HEK293 (cell line): ENCODE measurements at regions not wholly inside any gene's neighbourhood (a gene's known extent, or its start where the extent isn't known, plus 50 kb on each side); places are given as distances from the start of the nearest gene placed in this dataset.

Source experiments
- CTCF ChIA-PET: fragments of 350-600 bp; formaldehyde crosslinking; extraction: SDS; loops from one replicate; lab custom pipeline; 2021; ENCODE audit warnings: antibody characterized with exemption; lab: Yijun Ruan, JAX
- POLR2A ChIA-PET: fragments of 300-600 bp; formaldehyde crosslinking; extraction: SDS; loops from one replicate; lab custom pipeline; 2020; ENCODE audit warnings: antibody characterized with exemption, inconsistent platforms; lab: Yijun Ruan, JAX
- H3K27ac ChIP-seq: fragments of 200-500 bp; sonication (Bioruptor generic); 2 replicates; pipeline ENCODE4 v1.5.1; 2014; ENCODE audit warnings: low read depth, low read length, control low read depth, inconsistent platforms; ENCODE audit errors: extremely low read depth
- H3K36me3 ChIP-seq, 2 experiments: fragments of 200-500 bp in 1 of 2; sonication (Bioruptor generic) in 1 of 2; 1 replicate in 1 of 2; 2 replicates in 1 of 2; pipeline ENCODE4 v1.5.1; 2014 to 2017; ENCODE audit warnings: inconsistent platforms in 2 of 2, low read length in 2 of 2; ENCODE audit not compliant: control insufficient read depth in 2 of 2, insufficient read depth in 1 of 2
- H3K4me1 ChIP-seq: fragments of 200-500 bp; sonication (Bioruptor generic); 2 replicates; pipeline ENCODE4 v1.5.1; 2014; ENCODE audit warnings: mild to moderate bottlenecking, low read length, inconsistent platforms; ENCODE audit not compliant: control insufficient read depth, insufficient read depth
- H3K4me3 ChIP-seq: 2 replicates; pipeline ENCODE4 v1.5.1; 2011; ENCODE audit warnings: low read depth, mild to moderate bottlenecking, control low read depth, low read length, moderate library complexity
- H3K9me3 ChIP-seq: fragments of 200-500 bp; sonication (Bioruptor generic); 2 replicates; pipeline ENCODE4 v1.5.1; 2014; ENCODE audit warnings: low read depth, low read length, inconsistent platforms; ENCODE audit not compliant: control insufficient read depth, insufficient read depth
- KLF9 ChIP-seq: fragments of 450-650 bp; formaldehyde crosslinking; IDR thresholded peaks from 2 replicates; pipeline ENCODE4 v1.5.1; 2016; ENCODE audit warnings: missing biosample characterization, missing genetic modification characterization, low read depth
- OSR2 ChIP-seq: fragments of 450-650 bp; formaldehyde crosslinking; IDR thresholded peaks from 2 replicates; pipeline ENCODE4 v1.5.1; 2016; ENCODE audit warnings: missing biosample characterization, missing genetic modification characterization
- SP2 ChIP-seq: fragments of 450-650 bp; formaldehyde crosslinking; IDR thresholded peaks from 2 replicates; pipeline ENCODE4 v1.5.1; 2016; ENCODE audit warnings: missing biosample characterization, missing genetic modification characterization
- SP7 ChIP-seq: fragments of 450-650 bp; formaldehyde crosslinking; IDR thresholded peaks from 2 replicates; pipeline ENCODE4 v1.5.1; 2016; ENCODE audit warnings: missing biosample characterization, missing genetic modification characterization
- WT1 ChIP-seq: fragments of 450-650 bp; formaldehyde crosslinking; IDR thresholded peaks from 2 replicates; pipeline ENCODE4 v1.5.1; 2016; ENCODE audit warnings: missing biosample characterization, missing genetic modification characterization
- ZEB2 ChIP-seq: fragments of 450-650 bp; formaldehyde crosslinking; IDR thresholded peaks from 2 replicates; pipeline ENCODE4 v1.5.1; 2016; ENCODE audit warnings: missing biosample characterization, missing genetic modification characterization
- ZFHX2 ChIP-seq: fragments of 450-650 bp; formaldehyde crosslinking; conservative IDR thresholded peaks from 2 replicates; pipeline ENCODE4 v1.5.1; 2016; ENCODE audit warnings: missing biosample characterization, missing genetic modification characterization
- ZNF10 ChIP-seq: fragments of 450-650 bp; formaldehyde crosslinking; IDR thresholded peaks from 2 replicates; pipeline ENCODE4 v1.5.1; 2017; ENCODE audit warnings: missing biosample characterization, missing genetic modification characterization
- ZNF112 ChIP-seq: fragments of 450-650 bp; formaldehyde crosslinking; IDR thresholded peaks from 2 replicates; pipeline ENCODE4 v1.5.0; 2017; ENCODE audit warnings: missing biosample characterization, missing genetic modification characterization
- ZNF174 ChIP-seq: fragments of 450-650 bp; formaldehyde crosslinking; IDR thresholded peaks from 2 replicates; pipeline ENCODE4 v1.5.0; 2017; ENCODE audit warnings: missing biosample characterization, mild to moderate bottlenecking, missing genetic modification characterization
- ZNF274 ChIP-seq, 2 experiments: fragments of 200-500 bp in 1 of 2; fragments of 450-650 bp in 1 of 2; sonication (Bioruptor generic) in 1 of 2; formaldehyde crosslinking in 1 of 2; IDR thresholded peaks; 2 replicates each; pipeline versions ENCODE4 v1.5.1 to v1.6.1; 2014 to 2016; ENCODE audit warnings: borderline replicate concordance in 1 of 2, inconsistent platforms in 1 of 2, low read length in 1 of 2, missing biosample characterization in 1 of 2, missing genetic modification characterization in 1 of 2
- ZNF529 ChIP-seq: fragments of 450-650 bp; formaldehyde crosslinking; IDR thresholded peaks from 2 replicates; pipeline ENCODE4 v1.5.1; 2017; ENCODE audit warnings: missing genetic modification characterization, missing biosample characterization; ENCODE audit not compliant: insufficient replicate concordance
- ZNF776 ChIP-seq: fragments of 450-650 bp; formaldehyde crosslinking; IDR thresholded peaks from 2 replicates; pipeline ENCODE4 v1.5.0; 2017; ENCODE audit warnings: missing biosample characterization, missing genetic modification characterization, borderline replicate concordance
- ZNF837 ChIP-seq: fragments of 450-650 bp; formaldehyde crosslinking; IDR thresholded peaks from 2 replicates; pipeline ENCODE4 v1.5.1; 2016; ENCODE audit warnings: missing biosample characterization, missing genetic modification characterization
- TF ChIP-seq, protein P1 (sequence below): fragments of 450-650 bp; formaldehyde crosslinking; IDR thresholded peaks from 2 replicates; pipeline ENCODE4 v1.5.1; 2016; ENCODE audit warnings: missing biosample characterization, missing genetic modification characterization
- TF ChIP-seq, protein P2 (sequence below): fragments of 450-650 bp; formaldehyde crosslinking; IDR thresholded peaks from 2 replicates; pipeline ENCODE4 v1.5.1; 2016; ENCODE audit warnings: missing biosample characterization, missing genetic modification characterization, low read depth
- TF ChIP-seq, protein P3 (sequence below): fragments of 450-650 bp; formaldehyde crosslinking; IDR thresholded peaks from 2 replicates; pipeline ENCODE4 v1.5.1; 2016; ENCODE audit warnings: missing biosample characterization, missing genetic modification characterization
- TF ChIP-seq, protein P4 (sequence below): fragments of 450-650 bp; formaldehyde crosslinking; IDR thresholded peaks from 2 replicates; pipeline ENCODE4 v1.5.1; 2016; ENCODE audit warnings: missing biosample characterization, missing genetic modification characterization
- TF ChIP-seq, protein P5 (sequence below): fragments of 450-650 bp; formaldehyde crosslinking; IDR thresholded peaks from 2 replicates; pipeline ENCODE4 v1.5.1; 2016; ENCODE audit warnings: missing biosample characterization, missing genetic modification characterization, borderline replicate concordance

DNA sequence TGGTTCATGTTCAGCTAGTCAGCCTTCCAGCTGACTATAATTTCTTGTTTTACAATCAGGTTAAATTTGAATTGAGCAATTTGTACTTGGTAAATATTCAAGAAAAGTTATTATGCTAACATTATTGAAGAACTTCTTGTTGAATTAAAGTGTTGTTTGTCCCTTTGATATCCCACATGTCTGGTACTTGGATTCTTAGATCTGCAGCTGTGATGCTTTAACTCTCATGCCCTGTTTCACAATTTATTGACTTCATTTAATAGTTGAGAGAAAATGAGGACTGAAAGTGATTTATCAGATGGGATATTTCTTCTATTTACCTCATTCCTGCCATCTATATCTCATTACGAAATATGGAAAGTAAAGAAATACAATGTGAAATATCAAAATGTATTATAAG, 92.8 kb downstream of the FASLG start:
- Histone ChIP-seq H3K9me3 (no peaks in the 10 kb centered on the region), H3K36me3 (no peaks in the 10 kb centered on the region), H3K27ac (no peak overlapping the region), H3K4me1 (no peaks in the 10 kb centered on the region), H3K4me3 (no peak overlapping the region)
- POLR2A ChIA-PET: no interaction called here
- no peak for TF ChIP-seq ZNF112 (tag by site-specific recombination)
- no peak for TF ChIP-seq ZNF274 (IDR thresholded peaks at IDR 0.05; ENCODE audit: low read length)
- TF ChIP-seq ZNF274 (tag by site-specific recombination; IDR thresholded peaks at IDR 0.05; ENCODE audit: borderline replicate concordance): no peak
- no peak for TF ChIP-seq ZNF837 (tag by site-specific recombination)
- no peak for TF ChIP-seq KLF9
- TF ChIP-seq ZNF776 (tag by site-specific recombination): no peak
- CTCF ChIA-PET: interaction anchor here (0.7 to 1.2 kb wide), 2 partner anchors 448 to 450 kb away, joined by 3 read pairs; no protein-coding TSS in a partner anchor

DNA sequence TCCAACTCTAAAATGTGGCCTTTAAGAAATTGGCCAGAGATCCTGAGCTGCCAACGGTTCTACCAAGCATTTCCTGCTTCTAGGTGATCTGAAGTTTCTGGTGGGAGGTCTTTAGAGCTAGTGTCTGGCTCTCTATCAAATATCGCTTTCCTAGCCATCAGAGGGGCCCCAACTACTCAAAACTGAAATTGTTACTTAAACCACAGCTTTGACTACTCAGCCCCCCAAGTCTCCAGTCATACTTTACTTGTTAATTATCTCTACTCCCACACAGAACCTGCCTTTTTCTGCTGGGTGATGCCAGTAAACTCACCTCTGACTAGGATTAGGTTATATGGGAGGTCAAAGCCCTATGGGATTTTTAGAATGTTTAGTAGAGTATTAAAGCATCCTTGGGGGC, 95.1 kb downstream of the FASLG start:
- POLR2A ChIA-PET: no interaction called here

More for the DNA sequence above, 95.1 kb downstream of the FASLG start:
- H3K27ac ChIP-seq: no peak overlapping the region
- TF ChIP-seq WT1 (tag by site-specific recombination) (no peak), ZEB2 (tag by site-specific recombination) (no peak), ZNF529 (tag by site-specific recombination) (no peak), SP7 (no peak), OSR2 (tag by site-specific recombination) (no peak), ZNF174 (no peak), ZNF10 (tag by site-specific recombination) (no peak), SP2 (tag by site-specific recombination) (no peak), ZFHX2 (tag by site-specific recombination) (no peak), ZNF112 (tag by site-specific recombination) (no peak)
- TF ChIP-seq, protein P1, sequence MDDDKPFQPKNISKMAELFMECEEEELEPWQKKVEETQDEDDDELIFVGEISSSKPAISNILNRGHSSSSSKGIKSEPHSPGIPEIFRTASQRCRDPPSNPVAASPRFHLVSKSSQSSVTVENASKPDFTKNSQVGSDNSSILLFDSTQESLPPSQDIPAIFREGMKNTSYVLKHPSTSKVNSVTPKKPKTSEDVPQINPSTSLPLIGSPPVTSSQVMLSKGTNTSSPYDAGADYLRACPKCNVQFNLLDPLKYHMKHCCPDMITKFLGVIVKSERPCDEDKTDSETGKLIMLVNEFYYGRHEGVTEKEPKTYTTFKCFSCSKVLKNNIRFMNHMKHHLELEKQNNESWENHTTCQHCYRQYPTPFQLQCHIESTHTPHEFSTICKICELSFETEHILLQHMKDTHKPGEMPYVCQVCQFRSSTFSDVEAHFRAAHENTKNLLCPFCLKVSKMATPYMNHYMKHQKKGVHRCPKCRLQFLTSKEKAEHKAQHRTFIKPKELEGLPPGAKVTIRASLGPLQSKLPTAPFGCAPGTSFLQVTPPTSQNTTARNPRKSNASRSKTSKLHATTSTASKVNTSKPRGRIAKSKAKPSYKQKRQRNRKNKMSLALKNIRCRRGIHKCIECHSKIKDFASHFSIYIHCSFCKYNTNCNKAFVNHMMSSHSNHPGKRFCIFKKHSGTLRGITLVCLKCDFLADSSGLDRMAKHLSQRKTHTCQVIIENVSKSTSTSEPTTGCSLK (tag by site-specific recombination): no peak
- TF ChIP-seq, protein P2, sequence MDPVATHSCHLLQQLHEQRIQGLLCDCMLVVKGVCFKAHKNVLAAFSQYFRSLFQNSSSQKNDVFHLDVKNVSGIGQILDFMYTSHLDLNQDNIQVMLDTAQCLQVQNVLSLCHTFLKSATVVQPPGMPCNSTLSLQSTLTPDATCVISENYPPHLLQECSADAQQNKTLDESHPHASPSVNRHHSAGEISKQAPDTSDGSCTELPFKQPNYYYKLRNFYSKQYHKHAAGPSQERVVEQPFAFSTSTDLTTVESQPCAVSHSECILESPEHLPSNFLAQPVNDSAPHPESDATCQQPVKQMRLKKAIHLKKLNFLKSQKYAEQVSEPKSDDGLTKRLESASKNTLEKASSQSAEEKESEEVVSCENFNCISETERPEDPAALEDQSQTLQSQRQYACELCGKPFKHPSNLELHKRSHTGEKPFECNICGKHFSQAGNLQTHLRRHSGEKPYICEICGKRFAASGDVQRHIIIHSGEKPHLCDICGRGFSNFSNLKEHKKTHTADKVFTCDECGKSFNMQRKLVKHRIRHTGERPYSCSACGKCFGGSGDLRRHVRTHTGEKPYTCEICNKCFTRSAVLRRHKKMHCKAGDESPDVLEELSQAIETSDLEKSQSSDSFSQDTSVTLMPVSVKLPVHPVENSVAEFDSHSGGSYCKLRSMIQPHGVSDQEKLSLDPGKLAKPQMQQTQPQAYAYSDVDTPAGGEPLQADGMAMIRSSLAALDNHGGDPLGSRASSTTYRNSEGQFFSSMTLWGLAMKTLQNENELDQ (tag by site-specific recombination): no peak
- TF ChIP-seq, protein P3, sequence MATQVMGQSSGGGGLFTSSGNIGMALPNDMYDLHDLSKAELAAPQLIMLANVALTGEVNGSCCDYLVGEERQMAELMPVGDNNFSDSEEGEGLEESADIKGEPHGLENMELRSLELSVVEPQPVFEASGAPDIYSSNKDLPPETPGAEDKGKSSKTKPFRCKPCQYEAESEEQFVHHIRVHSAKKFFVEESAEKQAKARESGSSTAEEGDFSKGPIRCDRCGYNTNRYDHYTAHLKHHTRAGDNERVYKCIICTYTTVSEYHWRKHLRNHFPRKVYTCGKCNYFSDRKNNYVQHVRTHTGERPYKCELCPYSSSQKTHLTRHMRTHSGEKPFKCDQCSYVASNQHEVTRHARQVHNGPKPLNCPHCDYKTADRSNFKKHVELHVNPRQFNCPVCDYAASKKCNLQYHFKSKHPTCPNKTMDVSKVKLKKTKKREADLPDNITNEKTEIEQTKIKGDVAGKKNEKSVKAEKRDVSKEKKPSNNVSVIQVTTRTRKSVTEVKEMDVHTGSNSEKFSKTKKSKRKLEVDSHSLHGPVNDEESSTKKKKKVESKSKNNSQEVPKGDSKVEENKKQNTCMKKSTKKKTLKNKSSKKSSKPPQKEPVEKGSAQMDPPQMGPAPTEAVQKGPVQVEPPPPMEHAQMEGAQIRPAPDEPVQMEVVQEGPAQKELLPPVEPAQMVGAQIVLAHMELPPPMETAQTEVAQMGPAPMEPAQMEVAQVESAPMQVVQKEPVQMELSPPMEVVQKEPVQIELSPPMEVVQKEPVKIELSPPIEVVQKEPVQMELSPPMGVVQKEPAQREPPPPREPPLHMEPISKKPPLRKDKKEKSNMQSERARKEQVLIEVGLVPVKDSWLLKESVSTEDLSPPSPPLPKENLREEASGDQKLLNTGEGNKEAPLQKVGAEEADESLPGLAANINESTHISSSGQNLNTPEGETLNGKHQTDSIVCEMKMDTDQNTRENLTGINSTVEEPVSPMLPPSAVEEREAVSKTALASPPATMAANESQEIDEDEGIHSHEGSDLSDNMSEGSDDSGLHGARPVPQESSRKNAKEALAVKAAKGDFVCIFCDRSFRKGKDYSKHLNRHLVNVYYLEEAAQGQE (tag by site-specific recombination): no peak
- TF ChIP-seq, protein P4, sequence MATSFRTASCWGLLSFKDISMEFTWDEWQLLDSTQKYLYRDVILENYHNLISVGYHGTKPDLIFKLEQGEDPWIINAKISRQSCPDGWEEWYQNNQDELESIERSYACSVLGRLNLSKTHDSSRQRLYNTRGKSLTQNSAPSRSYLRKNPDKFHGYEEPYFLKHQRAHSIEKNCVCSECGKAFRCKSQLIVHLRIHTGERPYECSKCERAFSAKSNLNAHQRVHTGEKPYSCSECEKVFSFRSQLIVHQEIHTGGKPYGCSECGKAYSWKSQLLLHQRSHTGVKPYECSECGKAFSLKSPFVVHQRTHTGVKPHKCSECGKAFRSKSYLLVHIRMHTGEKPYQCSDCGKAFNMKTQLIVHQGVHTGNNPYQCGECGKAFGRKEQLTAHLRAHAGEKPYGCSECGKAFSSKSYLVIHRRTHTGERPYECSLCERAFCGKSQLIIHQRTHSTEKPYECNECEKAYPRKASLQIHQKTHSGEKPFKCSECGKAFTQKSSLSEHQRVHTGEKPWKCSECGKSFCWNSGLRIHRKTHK (tag by site-specific recombination): no peak
- TF ChIP-seq, protein P5, sequence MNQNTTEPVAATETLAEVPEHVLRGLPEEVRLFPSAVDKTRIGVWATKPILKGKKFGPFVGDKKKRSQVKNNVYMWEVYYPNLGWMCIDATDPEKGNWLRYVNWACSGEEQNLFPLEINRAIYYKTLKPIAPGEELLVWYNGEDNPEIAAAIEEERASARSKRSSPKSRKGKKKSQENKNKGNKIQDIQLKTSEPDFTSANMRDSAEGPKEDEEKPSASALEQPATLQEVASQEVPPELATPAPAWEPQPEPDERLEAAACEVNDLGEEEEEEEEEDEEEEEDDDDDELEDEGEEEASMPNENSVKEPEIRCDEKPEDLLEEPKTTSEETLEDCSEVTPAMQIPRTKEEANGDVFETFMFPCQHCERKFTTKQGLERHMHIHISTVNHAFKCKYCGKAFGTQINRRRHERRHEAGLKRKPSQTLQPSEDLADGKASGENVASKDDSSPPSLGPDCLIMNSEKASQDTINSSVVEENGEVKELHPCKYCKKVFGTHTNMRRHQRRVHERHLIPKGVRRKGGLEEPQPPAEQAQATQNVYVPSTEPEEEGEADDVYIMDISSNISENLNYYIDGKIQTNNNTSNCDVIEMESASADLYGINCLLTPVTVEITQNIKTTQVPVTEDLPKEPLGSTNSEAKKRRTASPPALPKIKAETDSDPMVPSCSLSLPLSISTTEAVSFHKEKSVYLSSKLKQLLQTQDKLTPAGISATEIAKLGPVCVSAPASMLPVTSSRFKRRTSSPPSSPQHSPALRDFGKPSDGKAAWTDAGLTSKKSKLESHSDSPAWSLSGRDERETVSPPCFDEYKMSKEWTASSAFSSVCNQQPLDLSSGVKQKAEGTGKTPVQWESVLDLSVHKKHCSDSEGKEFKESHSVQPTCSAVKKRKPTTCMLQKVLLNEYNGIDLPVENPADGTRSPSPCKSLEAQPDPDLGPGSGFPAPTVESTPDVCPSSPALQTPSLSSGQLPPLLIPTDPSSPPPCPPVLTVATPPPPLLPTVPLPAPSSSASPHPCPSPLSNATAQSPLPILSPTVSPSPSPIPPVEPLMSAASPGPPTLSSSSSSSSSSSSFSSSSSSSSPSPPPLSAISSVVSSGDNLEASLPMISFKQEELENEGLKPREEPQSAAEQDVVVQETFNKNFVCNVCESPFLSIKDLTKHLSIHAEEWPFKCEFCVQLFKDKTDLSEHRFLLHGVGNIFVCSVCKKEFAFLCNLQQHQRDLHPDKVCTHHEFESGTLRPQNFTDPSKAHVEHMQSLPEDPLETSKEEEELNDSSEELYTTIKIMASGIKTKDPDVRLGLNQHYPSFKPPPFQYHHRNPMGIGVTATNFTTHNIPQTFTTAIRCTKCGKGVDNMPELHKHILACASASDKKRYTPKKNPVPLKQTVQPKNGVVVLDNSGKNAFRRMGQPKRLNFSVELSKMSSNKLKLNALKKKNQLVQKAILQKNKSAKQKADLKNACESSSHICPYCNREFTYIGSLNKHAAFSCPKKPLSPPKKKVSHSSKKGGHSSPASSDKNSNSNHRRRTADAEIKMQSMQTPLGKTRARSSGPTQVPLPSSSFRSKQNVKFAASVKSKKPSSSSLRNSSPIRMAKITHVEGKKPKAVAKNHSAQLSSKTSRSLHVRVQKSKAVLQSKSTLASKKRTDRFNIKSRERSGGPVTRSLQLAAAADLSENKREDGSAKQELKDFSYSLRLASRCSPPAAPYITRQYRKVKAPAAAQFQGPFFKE (tag by site-specific recombination): no peak
- TF ChIP-seq, all 188 proteins: peak for 0
- no peaks in the 10 kb centered on the region for H3K4me1 ChIP-seq
- CTCF ChIA-PET: interaction anchor here (0.9 to 2.5 kb wide), 3 partner anchors 9 to 72 kb away, joined by 3 to 9 read pairs (median 4); no protein-coding TSS in a partner anchor
- H3K9me3 ChIP-seq: no peaks in the 10 kb centered on the region
- H3K36me3 ChIP-seq: no peaks in the 10 kb centered on the region
- no peak overlapping the region for H3K4me3 ChIP-seq
